OCI-LY1 (cell line): ENCODE measurements at regions not wholly inside any gene's neighbourhood (a gene's known extent, or its start where the extent isn't known, plus 50 kb on each side); places are given as distances from the start of the nearest gene placed in this dataset.

Experiments used
- CTCF ChIP-seq: fragments of 200-600 bp; sonication (generic), shearing (Covaris generic); IDR thresholded peaks from 2 replicates; pipeline ENCODE4 v1.5.1; 2017; ENCODE audit warnings: mild to moderate bottlenecking, antibody characterized with exemption, low read length, moderate library complexity, mixed read lengths
- EZH2 ChIP-seq: fragments of 200-600 bp; sonication (generic), shearing (Covaris generic); IDR thresholded peaks from 2 replicates; pipeline ENCODE4 v1.8.0; 2017; ENCODE audit warnings: borderline replicate concordance, mixed run types, mild to moderate bottlenecking, antibody characterized with exemption, low read length, moderate library complexity, mixed read lengths

GRCh38 chr4:114187592-114187991 is 208.1 kb upstream of the ARSJ start:
- TF ChIP-seq CTCF (no peak), EZH2 (no peak)
